Hepatocyte (in vitro differentiated cells): ENCODE measurements at regions not wholly inside any gene's neighbourhood (a gene's known extent, or its start where the extent isn't known, plus 50 kb on each side); places are given as distances from the start of the nearest gene placed in this dataset.

Experiments used
- EZH2 ChIP-seq: fragments of 200-600 bp; sonication (generic); IDR thresholded peaks from 2 replicates; pipeline ENCODE4 v1.6.1; 2016; ENCODE audit warnings: antibody characterized with exemption, mild to moderate bottlenecking, borderline replicate concordance
- TF ChIP-seq, protein P1 (sequence below): fragments of 200-600 bp; sonication (generic); IDR thresholded peaks from 2 replicates; pipeline ENCODE4 v1.5.1; 2016; ENCODE audit warnings: antibody characterized with exemption, mild to moderate bottlenecking; ENCODE audit not compliant: poor library complexity

DNA sequence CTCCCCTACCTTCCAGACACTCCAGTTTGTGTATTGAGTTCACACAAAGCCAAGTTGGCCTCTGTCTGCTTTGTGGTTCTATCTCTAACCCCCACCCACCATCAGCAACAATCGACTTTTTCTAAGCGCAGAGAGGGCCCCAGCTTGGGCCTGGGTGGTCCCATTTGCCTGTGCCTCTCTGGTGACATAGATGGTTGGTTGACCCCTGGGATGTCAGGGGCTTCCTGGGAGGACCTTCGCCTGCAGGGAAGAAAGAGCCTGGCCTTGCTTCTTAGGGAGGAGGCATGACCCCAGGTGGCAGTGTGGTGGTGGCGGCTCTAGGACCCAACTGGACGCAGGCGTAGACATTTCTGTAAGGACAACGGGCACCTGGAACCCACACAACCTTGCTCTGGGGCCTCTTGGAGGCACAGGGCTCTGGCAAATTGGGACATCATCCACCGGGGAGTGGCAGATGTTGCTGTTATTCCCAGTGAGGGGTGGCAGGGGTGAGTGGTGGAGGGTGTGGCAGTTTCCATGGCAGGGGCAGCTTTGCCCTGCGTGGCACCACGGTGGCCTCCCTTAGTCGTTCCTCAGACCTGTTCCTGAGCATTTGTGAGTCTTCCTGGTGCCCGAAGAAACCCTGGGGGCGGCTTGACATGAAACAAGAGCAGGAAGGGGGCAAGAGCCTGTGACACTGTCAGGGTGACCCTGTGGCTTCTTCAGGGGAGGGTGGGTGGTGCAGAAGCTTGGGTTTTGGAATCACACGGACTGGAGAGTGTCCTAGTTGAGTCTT lies 171.0 kb upstream of the IER5L start:
- TF ChIP-seq, protein P1, sequence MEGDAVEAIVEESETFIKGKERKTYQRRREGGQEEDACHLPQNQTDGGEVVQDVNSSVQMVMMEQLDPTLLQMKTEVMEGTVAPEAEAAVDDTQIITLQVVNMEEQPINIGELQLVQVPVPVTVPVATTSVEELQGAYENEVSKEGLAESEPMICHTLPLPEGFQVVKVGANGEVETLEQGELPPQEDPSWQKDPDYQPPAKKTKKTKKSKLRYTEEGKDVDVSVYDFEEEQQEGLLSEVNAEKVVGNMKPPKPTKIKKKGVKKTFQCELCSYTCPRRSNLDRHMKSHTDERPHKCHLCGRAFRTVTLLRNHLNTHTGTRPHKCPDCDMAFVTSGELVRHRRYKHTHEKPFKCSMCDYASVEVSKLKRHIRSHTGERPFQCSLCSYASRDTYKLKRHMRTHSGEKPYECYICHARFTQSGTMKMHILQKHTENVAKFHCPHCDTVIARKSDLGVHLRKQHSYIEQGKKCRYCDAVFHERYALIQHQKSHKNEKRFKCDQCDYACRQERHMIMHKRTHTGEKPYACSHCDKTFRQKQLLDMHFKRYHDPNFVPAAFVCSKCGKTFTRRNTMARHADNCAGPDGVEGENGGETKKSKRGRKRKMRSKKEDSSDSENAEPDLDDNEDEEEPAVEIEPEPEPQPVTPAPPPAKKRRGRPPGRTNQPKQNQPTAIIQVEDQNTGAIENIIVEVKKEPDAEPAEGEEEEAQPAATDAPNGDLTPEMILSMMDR, result no peak
- TF ChIP-seq EZH2, result no peak
